Mammary epithelial cell (primary cell): ENCODE measurements at regions not wholly inside any gene's neighbourhood (a gene's known extent, or its start where the extent isn't known, plus 50 kb on each side); places are given as distances from the start of the nearest gene placed in this dataset.

Experiments
- EZH2 ChIP-seq: IDR thresholded peaks from 2 replicates; pipeline ENCODE4 v1.6.1; 2012; ENCODE audit warnings: low read length, inconsistent platforms, borderline replicate concordance
- TF ChIP-seq, protein P1 (sequence below), 2 donors: IDR thresholded peaks in 1 of 2; conservative IDR thresholded peaks in 1 of 2; 2 replicates each; pipeline ENCODE4 v1.5.1; 2011 to 2012; ENCODE audit warnings: inconsistent platforms in 2 of 2, low read length in 2 of 2, mild to moderate bottlenecking in 2 of 2, control low read depth in 1 of 2, low read depth in 1 of 2; ENCODE audit not compliant: insufficient read depth in 1 of 2; ENCODE audit errors: extremely low read depth in 1 of 2

DNA sequence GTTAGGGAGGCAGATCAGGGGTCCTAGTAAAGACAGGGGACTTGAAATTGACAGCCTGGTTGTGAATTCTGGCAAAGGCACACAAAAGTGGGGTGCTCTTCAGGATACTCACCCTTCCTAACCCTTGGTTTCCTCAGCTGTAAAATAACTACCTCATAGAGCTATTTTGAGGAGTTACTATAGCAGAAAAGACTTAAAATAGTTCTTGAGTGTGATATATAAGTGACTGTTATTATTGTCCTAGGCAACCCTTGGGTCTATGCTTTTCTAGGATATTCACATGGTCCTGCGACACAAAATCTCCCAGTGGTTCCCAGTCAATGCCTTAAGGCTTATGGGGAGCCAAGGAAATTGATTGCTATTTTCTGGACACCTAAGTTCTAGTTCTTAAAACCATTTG lies 98.1 kb upstream of the NAMPT start:
- TF ChIP-seq, protein P1, sequence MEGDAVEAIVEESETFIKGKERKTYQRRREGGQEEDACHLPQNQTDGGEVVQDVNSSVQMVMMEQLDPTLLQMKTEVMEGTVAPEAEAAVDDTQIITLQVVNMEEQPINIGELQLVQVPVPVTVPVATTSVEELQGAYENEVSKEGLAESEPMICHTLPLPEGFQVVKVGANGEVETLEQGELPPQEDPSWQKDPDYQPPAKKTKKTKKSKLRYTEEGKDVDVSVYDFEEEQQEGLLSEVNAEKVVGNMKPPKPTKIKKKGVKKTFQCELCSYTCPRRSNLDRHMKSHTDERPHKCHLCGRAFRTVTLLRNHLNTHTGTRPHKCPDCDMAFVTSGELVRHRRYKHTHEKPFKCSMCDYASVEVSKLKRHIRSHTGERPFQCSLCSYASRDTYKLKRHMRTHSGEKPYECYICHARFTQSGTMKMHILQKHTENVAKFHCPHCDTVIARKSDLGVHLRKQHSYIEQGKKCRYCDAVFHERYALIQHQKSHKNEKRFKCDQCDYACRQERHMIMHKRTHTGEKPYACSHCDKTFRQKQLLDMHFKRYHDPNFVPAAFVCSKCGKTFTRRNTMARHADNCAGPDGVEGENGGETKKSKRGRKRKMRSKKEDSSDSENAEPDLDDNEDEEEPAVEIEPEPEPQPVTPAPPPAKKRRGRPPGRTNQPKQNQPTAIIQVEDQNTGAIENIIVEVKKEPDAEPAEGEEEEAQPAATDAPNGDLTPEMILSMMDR (conservative IDR thresholded peaks at IDR 0.05 in 1 of 2, IDR thresholded peaks at IDR 0.05 in 1 of 2; ENCODE audit: extremely low read depth in 1 of 2, insufficient read depth in 1 of 2, low read depth in 1 of 2, low read length in 2 of 2) = no peak
- no peak for TF ChIP-seq EZH2
